Osteocyte (in vitro differentiated cells): ENCODE measurements at regions not wholly inside any gene's neighbourhood (a gene's known extent, or its start where the extent isn't known, plus 50 kb on each side); places are given as distances from the start of the nearest gene placed in this dataset.

Experiments
- DNase-seq: peaks from one replicate; pipeline ENCODE4 v3.0.0; 2021; ENCODE audit warnings: mixed read lengths; ENCODE audit not compliant: unreplicated experiment; ENCODE audit errors: extremely low spot score
- H3K27ac Mint-ChIP-seq: one replicate; pipeline ENCODE4 v1.8.0; 2021; ENCODE audit warnings: mild to moderate bottlenecking, mixed read lengths; ENCODE audit not compliant: unreplicated experiment
- H3K27me3 Mint-ChIP-seq: one replicate; pipeline ENCODE4 v1.8.0; 2021; ENCODE audit warnings: mixed read lengths; ENCODE audit not compliant: unreplicated experiment
- H3K36me3 Mint-ChIP-seq: one replicate; pipeline ENCODE4 v1.8.0; 2021; ENCODE audit warnings: mixed read lengths; ENCODE audit not compliant: unreplicated experiment
- H3K4me1 Mint-ChIP-seq: one replicate; pipeline ENCODE4 v1.8.0; 2021; ENCODE audit warnings: mixed read lengths; ENCODE audit not compliant: unreplicated experiment
- H3K4me3 Mint-ChIP-seq: one replicate; pipeline ENCODE4 v1.8.0; 2021; ENCODE audit warnings: mild to moderate bottlenecking, moderate library complexity, mixed read lengths; ENCODE audit not compliant: unreplicated experiment
- H3K9me3 Mint-ChIP-seq: one replicate; pipeline ENCODE4 v1.8.0; 2021; ENCODE audit warnings: mixed read lengths; ENCODE audit not compliant: unreplicated experiment
- TF ChIP-seq, protein P1 (sequence below): fragments of 200-600 bp; sonication (generic); IDR thresholded peaks from 2 replicates; pipeline ENCODE4 v1.5.0; 2021; ENCODE audit warnings: antibody characterized with exemption, mild to moderate bottlenecking, moderate library complexity

DNA sequence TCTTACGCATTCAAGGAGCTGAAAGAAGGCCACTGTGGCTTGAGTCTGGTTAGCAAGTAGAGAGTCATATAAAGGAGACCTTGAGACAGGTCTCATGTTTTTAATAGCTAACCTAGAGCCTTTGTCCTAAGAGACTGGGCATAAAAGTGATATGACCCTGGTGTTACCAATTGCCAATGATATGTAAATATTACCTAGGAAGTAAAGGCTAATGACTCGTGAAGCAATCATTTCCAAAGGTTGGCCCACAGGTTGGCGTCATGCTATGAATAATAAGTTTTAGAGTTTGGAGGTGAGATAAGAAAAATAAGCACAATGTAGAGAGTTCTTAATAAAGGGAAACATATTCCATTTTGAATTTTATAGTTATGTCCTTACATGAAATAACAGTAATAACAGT is 116.6 kb upstream of the PLEKHA5 start:
- no peaks in the 10 kb centered on the region for H3K36me3 Mint-ChIP-seq
- H3K4me3 Mint-ChIP-seq, result no peak overlapping the region
- no peak for DNase-seq
- H3K9me3 Mint-ChIP-seq, result no peaks in the 10 kb centered on the region
- H3K27me3 Mint-ChIP-seq, result peaks cover 3% of the 10 kb centered on the region
- TF ChIP-seq, protein P1, sequence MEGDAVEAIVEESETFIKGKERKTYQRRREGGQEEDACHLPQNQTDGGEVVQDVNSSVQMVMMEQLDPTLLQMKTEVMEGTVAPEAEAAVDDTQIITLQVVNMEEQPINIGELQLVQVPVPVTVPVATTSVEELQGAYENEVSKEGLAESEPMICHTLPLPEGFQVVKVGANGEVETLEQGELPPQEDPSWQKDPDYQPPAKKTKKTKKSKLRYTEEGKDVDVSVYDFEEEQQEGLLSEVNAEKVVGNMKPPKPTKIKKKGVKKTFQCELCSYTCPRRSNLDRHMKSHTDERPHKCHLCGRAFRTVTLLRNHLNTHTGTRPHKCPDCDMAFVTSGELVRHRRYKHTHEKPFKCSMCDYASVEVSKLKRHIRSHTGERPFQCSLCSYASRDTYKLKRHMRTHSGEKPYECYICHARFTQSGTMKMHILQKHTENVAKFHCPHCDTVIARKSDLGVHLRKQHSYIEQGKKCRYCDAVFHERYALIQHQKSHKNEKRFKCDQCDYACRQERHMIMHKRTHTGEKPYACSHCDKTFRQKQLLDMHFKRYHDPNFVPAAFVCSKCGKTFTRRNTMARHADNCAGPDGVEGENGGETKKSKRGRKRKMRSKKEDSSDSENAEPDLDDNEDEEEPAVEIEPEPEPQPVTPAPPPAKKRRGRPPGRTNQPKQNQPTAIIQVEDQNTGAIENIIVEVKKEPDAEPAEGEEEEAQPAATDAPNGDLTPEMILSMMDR, result no peak
- H3K4me1 Mint-ChIP-seq, result no peaks in the 10 kb centered on the region
- H3K27ac Mint-ChIP-seq, result no peak overlapping the region

DNA sequence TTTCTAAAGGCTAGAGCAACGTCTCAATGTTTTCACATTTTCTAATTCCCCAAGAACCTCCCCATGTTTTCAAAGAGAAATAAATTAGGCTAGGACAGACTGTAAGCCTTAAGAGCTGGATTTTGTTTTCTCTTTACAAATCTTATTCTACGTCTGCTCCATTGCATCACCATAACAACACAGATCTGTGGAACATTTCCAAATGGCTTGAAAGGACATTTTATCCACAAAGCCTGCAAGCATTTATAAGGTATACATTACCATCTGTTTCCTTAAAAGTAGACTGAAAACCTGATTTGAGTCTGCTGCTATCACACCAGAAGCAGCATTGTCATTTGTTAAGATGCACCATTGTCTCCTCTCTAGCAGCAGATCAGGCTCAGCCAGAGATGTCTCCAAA is 115.3 kb upstream of the PLEKHA5 start:
- no peak for DNase-seq

DNA sequence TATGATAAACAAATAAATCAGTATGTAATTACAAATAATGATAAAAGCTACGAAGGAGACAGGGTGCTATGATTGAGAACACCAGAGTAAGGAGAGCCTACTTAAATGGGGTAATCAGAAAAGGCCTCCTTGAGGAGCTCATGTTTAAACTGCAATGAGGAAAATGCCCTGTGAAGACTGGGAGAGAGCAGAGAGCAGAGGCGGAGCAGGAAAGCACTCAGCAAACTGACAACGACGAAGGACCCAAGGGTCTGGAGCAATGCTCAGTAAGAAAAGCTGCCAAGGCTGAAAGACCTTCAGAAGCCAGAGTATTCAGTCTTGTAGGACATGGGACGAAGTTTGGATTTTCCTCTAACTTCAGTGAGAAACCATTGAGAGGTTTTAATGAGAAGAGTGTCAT is 114.2 kb upstream of the PLEKHA5 start:
- Mint-ChIP-seq H3K4me1 (peaks cover 10% of the 10 kb centered on the region), H3K27me3 (peaks cover 3% of the 10 kb centered on the region), H3K9me3 (no peaks in the 10 kb centered on the region), H3K4me3 (no peak overlapping the region), H3K36me3 (no peaks in the 10 kb centered on the region), H3K27ac (no peak overlapping the region)
- no peak for DNase-seq
- TF ChIP-seq, protein P1, result no peak

More for the DNA sequence above, 115.3 kb upstream of the PLEKHA5 start:
- H3K4me1 Mint-ChIP-seq, result peaks cover 10% of the 10 kb centered on the region
- TF ChIP-seq, protein P1, result no peak
- H3K27me3 Mint-ChIP-seq, result peaks cover 3% of the 10 kb centered on the region
- H3K27ac Mint-ChIP-seq, result no peak overlapping the region
- no peaks in the 10 kb centered on the region for H3K9me3 Mint-ChIP-seq
- no peak overlapping the region for H3K4me3 Mint-ChIP-seq
- H3K36me3 Mint-ChIP-seq, result no peaks in the 10 kb centered on the region

DNA sequence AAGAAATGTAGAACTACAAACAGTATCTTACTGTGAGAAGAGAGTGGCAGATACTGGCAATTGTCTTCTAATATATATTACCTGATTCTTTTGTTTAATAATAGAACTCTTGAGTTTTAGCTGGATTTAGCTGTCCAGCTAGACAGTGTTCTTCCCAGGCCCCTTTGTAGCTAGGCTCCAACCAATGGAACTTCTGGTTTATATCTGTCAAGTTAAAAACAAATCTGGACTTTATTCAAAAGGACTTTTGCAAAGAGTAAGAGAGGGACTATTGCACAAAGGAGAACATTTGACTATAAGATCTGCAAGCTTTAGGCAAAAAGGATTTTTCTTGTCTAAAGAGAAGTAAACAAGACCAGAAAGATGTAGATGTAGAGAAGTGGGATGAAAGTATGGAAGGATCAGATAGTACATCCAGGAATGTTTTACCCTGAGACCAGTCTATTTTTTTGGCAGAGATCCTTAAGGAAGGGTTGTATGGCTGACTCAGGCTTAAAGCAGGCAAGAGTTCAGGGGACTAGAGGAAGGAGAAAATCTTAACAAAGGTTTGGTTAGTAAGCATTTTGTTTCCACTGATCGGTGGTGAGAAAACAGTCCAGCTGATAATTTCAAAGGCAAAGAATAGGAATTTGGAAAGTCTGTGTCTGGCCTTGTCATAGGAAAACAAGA is 111.1 kb upstream of the PLEKHA5 start:
- peaks cover 3% of the 10 kb centered on the region for H3K27me3 Mint-ChIP-seq
- H3K9me3 Mint-ChIP-seq, result no peaks in the 10 kb centered on the region
- H3K36me3 Mint-ChIP-seq, result no peaks in the 10 kb centered on the region
- peak overlapping the region; percentile 9 for H3K27ac Mint-ChIP-seq
- TF ChIP-seq, protein P1, result no peak
- H3K4me3 Mint-ChIP-seq, result no peak overlapping the region
- peaks cover 20% of the 10 kb centered on the region for H3K4me1 Mint-ChIP-seq
- DNase-seq, result no peak

DNA sequence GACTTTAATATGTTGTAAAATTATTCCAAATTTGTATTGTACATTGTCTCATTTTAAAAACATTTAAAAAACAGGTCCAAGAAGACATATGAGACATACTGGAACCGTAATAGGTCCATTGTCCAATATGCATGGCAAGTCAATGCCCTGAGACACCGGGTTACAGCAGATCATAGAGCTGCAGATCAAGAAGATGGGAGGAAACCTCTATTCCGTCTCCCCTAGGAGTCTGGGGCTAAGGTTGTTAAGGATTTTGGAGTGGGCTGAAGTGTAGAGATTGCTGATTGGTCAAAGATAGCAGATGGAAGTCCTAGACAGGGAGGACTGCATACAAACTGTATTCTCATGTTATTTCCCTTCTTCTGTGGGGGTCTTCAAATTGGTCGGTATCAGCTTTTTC is 108.3 kb upstream of the PLEKHA5 start:
- no peak overlapping the region for H3K27ac Mint-ChIP-seq
- no peak for DNase-seq
- TF ChIP-seq, protein P1, result no peak
- peaks cover 5% of the 10 kb centered on the region for H3K9me3 Mint-ChIP-seq
- no peaks in the 10 kb centered on the region for H3K36me3 Mint-ChIP-seq
- H3K4me3 Mint-ChIP-seq, result no peak overlapping the region
- peaks cover 24% of the 10 kb centered on the region for H3K4me1 Mint-ChIP-seq
- no peaks in the 10 kb centered on the region for H3K27me3 Mint-ChIP-seq
